ENCODE measurements at regions not wholly inside any gene's neighbourhood (a gene's known extent, or its start where the extent isn't known, plus 50 kb on each side); places are given as distances from the start of the nearest gene placed in this dataset.

- TF ChIP-seq, protein P1, sequence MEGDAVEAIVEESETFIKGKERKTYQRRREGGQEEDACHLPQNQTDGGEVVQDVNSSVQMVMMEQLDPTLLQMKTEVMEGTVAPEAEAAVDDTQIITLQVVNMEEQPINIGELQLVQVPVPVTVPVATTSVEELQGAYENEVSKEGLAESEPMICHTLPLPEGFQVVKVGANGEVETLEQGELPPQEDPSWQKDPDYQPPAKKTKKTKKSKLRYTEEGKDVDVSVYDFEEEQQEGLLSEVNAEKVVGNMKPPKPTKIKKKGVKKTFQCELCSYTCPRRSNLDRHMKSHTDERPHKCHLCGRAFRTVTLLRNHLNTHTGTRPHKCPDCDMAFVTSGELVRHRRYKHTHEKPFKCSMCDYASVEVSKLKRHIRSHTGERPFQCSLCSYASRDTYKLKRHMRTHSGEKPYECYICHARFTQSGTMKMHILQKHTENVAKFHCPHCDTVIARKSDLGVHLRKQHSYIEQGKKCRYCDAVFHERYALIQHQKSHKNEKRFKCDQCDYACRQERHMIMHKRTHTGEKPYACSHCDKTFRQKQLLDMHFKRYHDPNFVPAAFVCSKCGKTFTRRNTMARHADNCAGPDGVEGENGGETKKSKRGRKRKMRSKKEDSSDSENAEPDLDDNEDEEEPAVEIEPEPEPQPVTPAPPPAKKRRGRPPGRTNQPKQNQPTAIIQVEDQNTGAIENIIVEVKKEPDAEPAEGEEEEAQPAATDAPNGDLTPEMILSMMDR (IDR thresholded peaks at IDR 0.05; ENCODE audit: insufficient read depth, low read length, poor library complexity, severe bottlenecking): no peak
- no peak for TF ChIP-seq EZH2phosphoT487 (conservative IDR thresholded peaks at IDR 0.05; ENCODE audit: low read length)
Observed at GRCh38 chr6:40701352-40702007, 114.3 kb upstream of the LRFN2 start.
